Ascending aorta (tissue), 2 donors: ENCODE measurements at regions not wholly inside any gene's neighbourhood (a gene's known extent, or its start where the extent isn't known, plus 50 kb on each side); places are given as distances from the start of the nearest gene placed in this dataset.

ENCODE experiments used
- DNase-seq, 2 donors: peaks; one replicate each; pipeline ENCODE4 v3.0.0-alpha.2; 2019; ENCODE audit warnings: low spot score in 2 of 2
- H3K27ac ChIP-seq, 2 donors: fragments of 200-600 bp; sonication (generic); one replicate each; pipeline ENCODE4 v1.5.1; 2016 to 2017; ENCODE audit warnings: mild to moderate bottlenecking in 1 of 2
- H3K27me3 ChIP-seq: fragments of 200-600 bp; sonication (generic); one replicate; pipeline ENCODE4 v1.5.1; 2017
- H3K36me3 ChIP-seq, 2 donors: fragments of 200-600 bp; sonication (generic); one replicate each; pipeline ENCODE4 v1.5.1; 2016
- H3K4me1 ChIP-seq, 2 donors: fragments of 200-600 bp; sonication (generic); one replicate each; pipeline ENCODE4 v1.5.1; 2016 to 2017; ENCODE audit warnings: mild to moderate bottlenecking in 1 of 2
- H3K4me3 ChIP-seq, 2 donors: fragments of 200-600 bp; sonication (generic); one replicate each; pipeline ENCODE4 v1.5.1; 2016 to 2017; ENCODE audit warnings: mild to moderate bottlenecking in 1 of 2
- H3K9me3 ChIP-seq, 2 donors: fragments of 200-600 bp; sonication (generic); one replicate each; pipeline ENCODE4 v1.5.1; 2016
- CTCF ChIP-seq, 3 experiments: fragments of 200-600 bp in 2 of 3; fragments of 450-650 bp in 1 of 3; sonication (generic) in 2 of 3; IDR thresholded peaks; one replicate each; pipeline ENCODE4 v1.5.1; 2016 to 2019; ENCODE audit warnings: antibody characterized with exemption in 3 of 3, mild to moderate bottlenecking in 1 of 3, moderate library complexity in 1 of 3
- intact Hi-C: fragments of 100-400 bp; cut with DNase I; formaldehyde crosslinking; loops from one replicate; pipeline ENCODE4 v1.15.1; 2023

- no peak overlapping the region for H3K4me3 ChIP-seq
- H3K9me3 ChIP-seq = no peaks in the 10 kb centered on the region
- intact Hi-C loops = no loop called here
- no peaks in the 10 kb centered on the region for H3K27me3 ChIP-seq
- H3K4me1 ChIP-seq = no peaks in the 10 kb centered on the region
- TF ChIP-seq CTCF (IDR thresholded peaks at IDR 0.05) = no peak
- no peak overlapping the region for H3K27ac ChIP-seq
- no peaks in the 10 kb centered on the region for H3K36me3 ChIP-seq
- no peak for DNase-seq
Measured at GRCh38 chr20:6994452-6994851, 227.0 kb downstream of the BMP2 start.

- intact Hi-C loops = no loop called here
- TF ChIP-seq CTCF (IDR thresholded peaks at IDR 0.05) = no peak
- Histone ChIP-seq H3K4me1 (no peaks in the 10 kb centered on the region), H3K36me3 (no peaks in the 10 kb centered on the region), H3K27ac (no peak overlapping the region), H3K4me3 (no peak overlapping the region), H3K27me3 (no peaks in the 10 kb centered on the region), H3K9me3 (no peaks in the 10 kb centered on the region)
- DNase-seq = no peak
Measured at GRCh38 chr20:6998909-6999308, 231.4 kb downstream of the BMP2 start.

GRCh38 chr20:6999381-6999780 is 231.9 kb downstream of the BMP2 start:
- Histone ChIP-seq H3K4me3 (no peak overlapping the region), H3K27me3 (no peaks in the 10 kb centered on the region), H3K4me1 (no peaks in the 10 kb centered on the region), H3K27ac (no peak overlapping the region), H3K36me3 (no peaks in the 10 kb centered on the region), H3K9me3 (no peaks in the 10 kb centered on the region)
- TF ChIP-seq CTCF (IDR thresholded peaks at IDR 0.05) = no peak
- DNase-seq = no peak
- intact Hi-C loops = no loop called here

- intact Hi-C loops = no loop called here
- Histone ChIP-seq H3K9me3 (peaks cover 3 to 8% of the 10 kb centered on the region in 2 donors), H3K4me1 (no peaks in the 10 kb centered on the region), H3K4me3 (no peak overlapping the region), H3K27me3 (no peaks in the 10 kb centered on the region), H3K27ac (no peak overlapping the region), H3K36me3 (no peaks in the 10 kb centered on the region)
- DNase-seq = no peak
- TF ChIP-seq CTCF (IDR thresholded peaks at IDR 0.05) = no peak
Measured at GRCh38 chr20:7003598-7003997, 236.1 kb downstream of the BMP2 start.

GRCh38 chr20:7004801-7005200 is 237.3 kb downstream of the BMP2 start:
- intact Hi-C loops = no loop called here
- H3K27me3 ChIP-seq = no peaks in the 10 kb centered on the region
- no peak for DNase-seq
- no peak overlapping the region for H3K4me3 ChIP-seq
- no peaks in the 10 kb centered on the region for H3K4me1 ChIP-seq
- H3K36me3 ChIP-seq = no peaks in the 10 kb centered on the region
- no peak overlapping the region for H3K27ac ChIP-seq
- no peak for TF ChIP-seq CTCF (IDR thresholded peaks at IDR 0.05)
- peaks cover 3 to 8% of the 10 kb centered on the region in 2 donors for H3K9me3 ChIP-seq

- Histone ChIP-seq H3K4me3 (no peak overlapping the region), H3K27ac (no peak overlapping the region), H3K36me3 (no peaks in the 10 kb centered on the region), H3K27me3 (no peaks in the 10 kb centered on the region), H3K9me3 (peaks cover 3 to 8% of the 10 kb centered on the region in 2 donors), H3K4me1 (no peaks in the 10 kb centered on the region)
- DNase-seq = no peak
- intact Hi-C loops = no loop called here
- no peak for TF ChIP-seq CTCF (IDR thresholded peaks at IDR 0.05)
Measured at GRCh38 chr20:7010527-7010926, 243.0 kb downstream of the BMP2 start.
